PFSK-1 (cell line): ENCODE measurements at regions not wholly inside any gene's neighbourhood (a gene's known extent, or its start where the extent isn't known, plus 50 kb on each side); places are given as distances from the start of the nearest gene placed in this dataset.

ENCODE experiments used
- FOXP2 ChIP-seq: optimal IDR thresholded peaks from 2 replicates; pipeline ENCODE3; 2011; ENCODE audit warnings: borderline replicate concordance, control low read depth, inconsistent platforms; ENCODE audit not compliant: insufficient read depth; ENCODE audit errors: extremely low read length, extremely low read depth
- POLR2AphosphoS5 ChIP-seq: IDR thresholded peaks from 2 replicates; pipeline ENCODE4 v1.6.1; 2012; ENCODE audit warnings: low read depth, mild to moderate bottlenecking, control low read depth, low read length, moderate library complexity
- REST ChIP-seq, 2 experiments: IDR thresholded peaks; 2 replicates each; pipeline versions ENCODE4 v1.6.1 to v1.8.0; 2011 to 2012; ENCODE audit warnings: low read depth in 2 of 2, low read length in 2 of 2, control low read depth in 1 of 2, inconsistent platforms in 1 of 2, mild to moderate bottlenecking in 1 of 2, moderate library complexity in 1 of 2; ENCODE audit not compliant: insufficient read depth in 1 of 2
- SIN3A ChIP-seq: IDR thresholded peaks from 2 replicates; pipeline ENCODE4 v1.6.1; 2012; ENCODE audit warnings: mild to moderate bottlenecking, low read length, moderate library complexity, borderline replicate concordance; ENCODE audit not compliant: insufficient read depth
- TAF1 ChIP-seq: IDR thresholded peaks from 2 replicates; pipeline ENCODE4 v1.6.1; 2012; ENCODE audit warnings: low read length, control low read depth, borderline replicate concordance; ENCODE audit not compliant: insufficient read depth

- TF ChIP-seq TAF1, result no peak
- no peak for TF ChIP-seq REST (IDR thresholded peaks at IDR 0.05; ENCODE audit: insufficient read depth in 1 of 2, low read depth in 2 of 2, low read length in 2 of 2)
- no peak for TF ChIP-seq POLR2AphosphoS5
- TF ChIP-seq SIN3A, result no peak
- no peak for TF ChIP-seq FOXP2
Measured at GRCh38 chr3:77976079-77976478, 936.2 kb downstream of the ROBO2 start.

DNA sequence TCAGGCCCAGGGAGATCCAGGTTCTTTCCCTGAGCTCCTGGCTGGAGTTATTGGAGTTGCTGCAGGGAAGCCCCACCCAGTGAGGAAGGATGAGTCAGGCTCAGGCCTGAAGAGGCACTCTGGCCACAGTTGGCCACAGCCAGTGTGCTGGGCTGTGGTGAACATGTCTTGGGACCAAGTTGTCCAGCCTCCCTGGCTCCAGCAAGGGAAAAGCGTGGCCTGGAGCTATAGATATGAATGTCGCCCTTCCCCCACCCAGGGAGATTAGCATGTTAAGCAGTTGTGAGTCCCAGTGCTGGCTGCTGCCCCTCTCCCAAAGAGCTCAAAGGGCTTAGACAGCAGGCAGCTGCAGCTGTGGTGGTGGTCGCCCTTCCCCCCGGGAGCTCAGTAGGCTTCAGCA, 963.2 kb downstream of the ROBO2 start:
- no peak for TF ChIP-seq TAF1
- TF ChIP-seq SIN3A, result no peak
- no peak for TF ChIP-seq FOXP2
- no peak for TF ChIP-seq POLR2AphosphoS5
- TF ChIP-seq REST (IDR thresholded peaks at IDR 0.05; ENCODE audit: insufficient read depth in 1 of 2, low read depth in 2 of 2, low read length in 2 of 2), result no peak

- TF ChIP-seq TAF1, result no peak
- TF ChIP-seq SIN3A, result no peak
- TF ChIP-seq POLR2AphosphoS5, result no peak
- TF ChIP-seq REST (IDR thresholded peaks at IDR 0.05; ENCODE audit: insufficient read depth in 1 of 2, low read depth in 2 of 2, low read length in 2 of 2), result no peak
- no peak for TF ChIP-seq FOXP2
Measured at GRCh38 chr3:78004571-78004970, 964.7 kb downstream of the ROBO2 start.

GRCh38 chr3:78013653-78014052, 973.8 kb downstream of the ROBO2 start:
- TF ChIP-seq FOXP2, result no peak
- TF ChIP-seq TAF1, result no peak
- TF ChIP-seq REST (IDR thresholded peaks at IDR 0.05; ENCODE audit: insufficient read depth in 1 of 2, low read depth in 2 of 2, low read length in 2 of 2), result no peak
- TF ChIP-seq SIN3A, result no peak
- TF ChIP-seq POLR2AphosphoS5, result no peak

- TF ChIP-seq POLR2AphosphoS5, result no peak
- TF ChIP-seq SIN3A, result no peak
- no peak for TF ChIP-seq TAF1
- TF ChIP-seq FOXP2, result no peak
- no peak for TF ChIP-seq REST (IDR thresholded peaks at IDR 0.05; ENCODE audit: insufficient read depth in 1 of 2, low read depth in 2 of 2, low read length in 2 of 2)
Measured at GRCh38 chr3:78015856-78016255, 976.0 kb downstream of the ROBO2 start.
